Neuronal stem cell (in vitro differentiated cells): ENCODE measurements at regions not wholly inside any gene's neighbourhood (a gene's known extent, or its start where the extent isn't known, plus 50 kb on each side); places are given as distances from the start of the nearest gene placed in this dataset.
A peak's percentile ranks its signal among the peaks of the same experiment; 100 is the strongest.

Experiments used
- DNase-seq: peaks from one replicate; pipeline ENCODE4 v3.0.0-alpha.2; 2013; ENCODE audit warnings: low spot score
- H2AFZ ChIP-seq: one replicate; pipeline ENCODE4 v1.6.1; 2013; ENCODE audit warnings: mild to moderate bottlenecking, low read length, inconsistent platforms
- H2AK5ac ChIP-seq: 2 replicates; pipeline ENCODE4 v1.6.1; 2013; ENCODE audit warnings: low read depth, mild to moderate bottlenecking, inconsistent platforms, low read length, moderate library complexity, mixed read lengths
- H2BK120ac ChIP-seq: 2 replicates; pipeline ENCODE4 v1.6.1; 2013; ENCODE audit warnings: low read depth, mild to moderate bottlenecking, inconsistent platforms, low read length, moderate library complexity, mixed read lengths
- H2BK12ac ChIP-seq: one replicate; pipeline ENCODE4 v1.6.1; 2013; ENCODE audit warnings: low read length, inconsistent platforms
- H2BK15ac ChIP-seq: 2 replicates; pipeline ENCODE4 v1.6.1; 2013; ENCODE audit warnings: mild to moderate bottlenecking, low read length, inconsistent platforms, mixed read lengths
- H2BK5ac ChIP-seq: one replicate; pipeline ENCODE4 v1.6.1; 2013; ENCODE audit warnings: inconsistent platforms, mild to moderate bottlenecking, low read length, moderate library complexity
- H3K14ac ChIP-seq: one replicate; pipeline ENCODE4 v1.6.1; 2013; ENCODE audit warnings: low read length, inconsistent platforms
- H3K18ac ChIP-seq: 2 replicates; pipeline ENCODE4 v1.6.1; 2013; ENCODE audit warnings: low read length, inconsistent platforms
- H3K23ac ChIP-seq: 2 replicates; pipeline ENCODE4 v1.6.1; 2013; ENCODE audit warnings: low read depth, mild to moderate bottlenecking, mixed read lengths, low read length, inconsistent platforms; ENCODE audit not compliant: poor library complexity
- H3K27ac ChIP-seq: replicated peaks from 3 replicates; pipeline ENCODE4 v1.5.1; 2013; ENCODE audit warnings: low read length, inconsistent platforms
- H3K27me3 ChIP-seq, 3 experiments: 2 replicates each; pipeline ENCODE4 v1.6.1; 2013; ENCODE audit warnings: low read length in 3 of 3, mild to moderate bottlenecking in 2 of 3, inconsistent platforms in 1 of 3, low read depth in 1 of 3, mixed read lengths in 1 of 3, moderate library complexity in 1 of 3; ENCODE audit not compliant: control insufficient read depth in 3 of 3, insufficient read depth in 3 of 3
- H3K36me3 ChIP-seq, 2 donors: replicated peaks in 1 of 2; 2 replicates each; pipeline ENCODE4 v1.6.1; 2013; ENCODE audit warnings: low read length in 2 of 2; ENCODE audit not compliant: control insufficient read depth in 2 of 2, insufficient read depth in 2 of 2
- H3K4ac ChIP-seq: 2 replicates; pipeline ENCODE4 v1.6.1; 2013; ENCODE audit warnings: inconsistent platforms, mild to moderate bottlenecking, low read length, moderate library complexity
- H3K4me1 ChIP-seq, 2 donors: 1 replicate in 1 of 2; 2 replicates in 1 of 2; pipeline ENCODE4 v1.6.1; 2013; ENCODE audit warnings: low read length in 2 of 2, low read depth in 1 of 2; ENCODE audit not compliant: control insufficient read depth in 2 of 2, insufficient read depth in 1 of 2
- H3K4me2 ChIP-seq: one replicate; pipeline ENCODE4 v1.6.1; 2013; ENCODE audit warnings: mild to moderate bottlenecking, low read length, inconsistent platforms; ENCODE audit not compliant: insufficient read depth, poor library complexity, severe bottlenecking
- H3K4me3 ChIP-seq, 2 donors: 2 replicates each; pipeline ENCODE4 v1.5.1; 2013; ENCODE audit warnings: low read length in 2 of 2, mild to moderate bottlenecking in 2 of 2, inconsistent platforms in 1 of 2, moderate library complexity in 1 of 2
- H3K79me1 ChIP-seq: one replicate; pipeline ENCODE4 v1.6.1; 2013; ENCODE audit warnings: low read depth, mild to moderate bottlenecking, inconsistent platforms, low read length, moderate library complexity
- H3K9ac ChIP-seq: one replicate; pipeline ENCODE4 v1.6.1; 2013; ENCODE audit warnings: mild to moderate bottlenecking, low read depth, low read length, inconsistent platforms; ENCODE audit not compliant: poor library complexity
- H3K9me3 ChIP-seq, 2 donors: replicated peaks in 1 of 2; 2 replicates each; pipeline versions ENCODE3 to v1.6.1; 2013; ENCODE audit warnings: low read length in 2 of 2, mild to moderate bottlenecking in 2 of 2, inconsistent platforms in 1 of 2, low read depth in 1 of 2, mixed read lengths in 1 of 2, moderate library complexity in 1 of 2; ENCODE audit not compliant: control insufficient read depth in 2 of 2, insufficient read depth in 1 of 2
- H4K8ac ChIP-seq: one replicate; pipeline ENCODE4 v1.6.1; 2013; ENCODE audit warnings: low read depth, mild to moderate bottlenecking, inconsistent platforms, low read length, moderate library complexity
- H4K91ac ChIP-seq: one replicate; pipeline ENCODE4 v1.6.1; 2013; ENCODE audit warnings: low read length, low read depth, mild to moderate bottlenecking, inconsistent platforms; ENCODE audit not compliant: poor library complexity
- WGBS, 2 donors: extraction: QIAGEN DNeasy Blood & Tissue Kit; methylation state at CpG; one replicate each; pipeline ENCODE4 v1.1.7; 2013; ENCODE audit warnings: missing lambda C conversion rate in 2 of 2, mixed read lengths in 1 of 2; ENCODE audit not compliant: insufficient read length in 2 of 2, insufficient replicate concordance in 1 of 2; ENCODE audit errors: extremely low coverage in 2 of 2; 5-methylcytosine and 5-hydroxymethylcytosine counted together

DNA sequence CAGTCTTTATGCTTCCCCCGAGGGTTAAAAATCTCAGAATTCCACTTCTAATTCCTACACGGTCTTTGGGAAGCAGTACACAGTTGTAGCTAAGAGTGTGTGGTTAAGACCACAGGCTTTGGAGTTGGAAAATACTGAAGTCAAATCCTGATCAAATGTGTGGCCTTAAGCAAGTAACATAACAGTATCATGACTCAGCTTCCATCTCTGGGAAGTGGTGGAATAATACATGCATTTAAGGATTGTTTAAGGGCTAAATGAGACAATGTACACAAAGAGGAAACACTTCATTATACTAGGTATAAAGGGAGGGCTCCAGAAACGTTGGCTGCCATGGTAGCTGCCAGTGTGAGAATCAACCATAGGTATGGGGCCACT, 71.5 kb downstream of the FAT3 start:
- H3K4me2 ChIP-seq = no peak overlapping the region
- no peak overlapping the region for H4K91ac ChIP-seq
- DNase-seq = no peak
- no peak overlapping the region for H2AFZ ChIP-seq
- H3K14ac ChIP-seq = no peak overlapping the region
- H2BK15ac ChIP-seq = no peak overlapping the region
- peaks cover 0 to 18% of the 10 kb centered on the region in 2 donors for H3K36me3 ChIP-seq
- H3K79me1 ChIP-seq = no peaks in the 10 kb centered on the region
- H3K27ac ChIP-seq = no peak overlapping the region
- no peak overlapping the region for H2BK5ac ChIP-seq
- no peak overlapping the region for H2BK12ac ChIP-seq
- WGBS, 2 donors = no CpG with 5 or more reads among the region's 3 CpGs
- H2AK5ac ChIP-seq = no peak overlapping the region
- no peaks in the 10 kb centered on the region for H3K27me3 ChIP-seq
- no peak overlapping the region for H3K18ac ChIP-seq
- H3K4ac ChIP-seq = no peak overlapping the region
- H3K9ac ChIP-seq = no peak overlapping the region
- H4K8ac ChIP-seq = no peak overlapping the region
- H3K4me1 ChIP-seq = peaks cover 6 to 44% of the 10 kb centered on the region in 2 donors
- H2BK120ac ChIP-seq = no peak overlapping the region
- peaks cover 2 to 7% of the 10 kb centered on the region in 2 donors for H3K9me3 ChIP-seq
- no peak overlapping the region for H3K23ac ChIP-seq
- no peak overlapping the region for H3K4me3 ChIP-seq

DNA sequence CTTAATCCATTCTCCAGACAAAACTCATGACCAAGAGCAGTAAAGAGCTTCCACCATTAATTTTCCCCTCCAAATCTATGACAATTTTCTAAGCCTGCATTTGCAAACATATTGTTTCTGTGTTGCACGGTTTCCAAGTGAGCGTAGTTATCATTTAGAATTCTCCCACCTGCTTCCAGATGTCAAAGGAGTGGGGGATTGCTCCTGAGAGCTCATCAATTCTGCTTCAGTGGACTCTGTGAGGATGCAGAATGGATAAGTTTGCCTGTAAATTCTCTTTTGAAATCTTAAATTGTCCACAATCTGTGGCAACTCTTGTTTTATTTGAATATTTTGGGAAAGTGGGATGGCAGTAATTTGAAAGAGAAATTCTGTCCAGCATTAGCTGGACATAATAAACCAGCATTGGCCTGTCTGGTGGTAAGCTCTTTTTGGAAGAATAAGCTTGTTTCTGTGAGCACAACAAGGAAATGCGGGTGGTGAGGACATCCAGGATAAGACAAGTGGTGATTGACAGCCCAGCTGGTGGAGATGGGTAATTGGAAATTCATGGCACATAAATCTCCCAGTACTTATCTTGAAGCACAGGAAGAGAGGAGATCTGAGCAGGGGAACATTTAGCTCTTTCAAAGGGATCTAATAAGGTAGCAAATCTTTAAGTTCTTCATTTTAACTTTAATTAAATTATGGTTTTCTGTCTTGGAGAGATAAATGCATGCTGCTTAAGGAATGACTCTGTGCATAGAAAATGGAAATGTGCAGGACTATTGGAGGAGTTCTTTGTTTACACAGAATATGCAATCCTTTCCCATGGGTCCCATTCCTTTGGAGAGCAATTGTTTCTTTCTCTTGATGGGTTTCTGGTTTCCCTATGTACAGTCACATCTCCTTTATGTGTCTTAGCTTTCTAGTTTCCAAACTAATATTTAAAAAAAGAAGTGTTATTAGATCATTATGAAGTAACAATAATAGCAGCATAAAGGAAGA, 73.2 kb downstream of the FAT3 start:
- no peaks in the 10 kb centered on the region for H3K27me3 ChIP-seq
- no peak overlapping the region for H2AK5ac ChIP-seq
- DNase-seq = no peak
- H3K79me1 ChIP-seq = peaks cover 2% of the 10 kb centered on the region
- H3K18ac ChIP-seq = no peak overlapping the region
- peaks cover 2 to 9% of the 10 kb centered on the region in 2 donors for H3K9me3 ChIP-seq
- H4K91ac ChIP-seq = no peak overlapping the region
- H2BK120ac ChIP-seq = no peak overlapping the region
- H3K4me3 ChIP-seq = no peak overlapping the region
- no peak overlapping the region for H4K8ac ChIP-seq
- whole genome bisulfite sequencing, 2 donors = no CpG with 5 or more reads among the region's 3 CpGs
- H2AFZ ChIP-seq = no peak overlapping the region
- H2BK12ac ChIP-seq = no peak overlapping the region
- peaks cover 6 to 47% of the 10 kb centered on the region in 2 donors for H3K4me1 ChIP-seq
- no peak overlapping the region for H3K4ac ChIP-seq
- no peak overlapping the region for H3K9ac ChIP-seq
- H3K36me3 ChIP-seq = peaks cover 0 to 21% of the 10 kb centered on the region in 2 donors
- no peak overlapping the region for H3K23ac ChIP-seq
- no peak overlapping the region for H3K14ac ChIP-seq
- peak overlapping the region; percentile 38 for H3K27ac ChIP-seq
- no peak overlapping the region for H2BK5ac ChIP-seq
- peak overlapping the region; percentile 28 for H3K4me2 ChIP-seq
- no peak overlapping the region for H2BK15ac ChIP-seq

DNA sequence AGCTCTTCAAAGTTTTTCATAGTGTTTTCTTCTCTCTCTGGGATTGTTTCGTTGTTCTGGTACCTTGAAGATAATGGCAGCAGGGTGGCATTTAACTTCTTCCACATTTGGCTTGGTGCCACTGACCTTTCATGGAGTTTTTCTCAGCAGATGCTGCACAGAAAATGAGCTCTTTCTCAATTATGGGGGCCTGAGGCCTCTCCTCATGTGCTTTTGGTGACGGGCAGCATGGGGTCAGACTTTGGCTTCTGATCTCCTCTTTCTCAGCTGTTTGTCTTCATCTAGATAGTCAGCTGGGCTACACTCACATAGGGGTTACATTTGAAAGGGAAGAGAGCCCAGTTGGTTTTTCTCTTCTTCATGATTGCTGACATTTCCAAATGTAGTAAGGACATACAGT, 76.3 kb downstream of the FAT3 start:
- Histone ChIP-seq H3K36me3 (peaks cover 0 to 23% of the 10 kb centered on the region in 2 donors), H3K4ac (no peak overlapping the region), H2AK5ac (no peak overlapping the region), H3K18ac (no peak overlapping the region), H2AFZ (no peak overlapping the region), H4K91ac (no peak overlapping the region), H2BK15ac (no peak overlapping the region), H2BK120ac (no peak overlapping the region), H3K79me1 (peaks cover 2% of the 10 kb centered on the region), H3K14ac (no peak overlapping the region), H3K9me3 (peaks cover 0 to 5% of the 10 kb centered on the region in 2 donors), H3K4me1 (peaks cover 4 to 42% of the 10 kb centered on the region in 2 donors), H2BK5ac (no peak overlapping the region), H3K27ac (no peak overlapping the region), H2BK12ac (no peak overlapping the region), H3K4me3 (no peak overlapping the region), H3K9ac (no peak overlapping the region), H3K23ac (no peak overlapping the region), H3K27me3 (no peaks in the 10 kb centered on the region), H3K4me2 (no peak overlapping the region), H4K8ac (no peak overlapping the region)
- DNase-seq = no peak
- WGBS, 2 donors = no CpG with 5 or more reads among the region's 2 CpGs

DNA sequence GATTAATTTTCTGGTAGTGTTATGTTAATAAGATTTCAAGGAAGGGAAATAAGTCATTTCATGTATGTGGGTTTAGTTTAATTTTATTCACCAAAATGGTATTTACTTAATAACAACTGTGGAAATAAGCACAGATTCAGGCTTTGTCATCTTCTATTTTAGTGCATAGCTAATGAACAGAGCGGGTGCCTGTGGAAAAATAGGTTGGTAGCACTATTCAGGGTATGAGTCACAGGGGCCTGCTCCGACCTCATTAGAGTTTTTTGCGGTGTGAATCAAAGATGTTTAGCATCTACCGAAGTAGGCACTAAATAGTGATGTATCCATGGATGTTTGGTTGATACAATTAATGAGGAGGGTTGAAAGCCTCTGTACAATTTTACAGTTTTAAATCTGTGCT, 78.2 kb downstream of the FAT3 start:
- Histone ChIP-seq H2BK15ac (no peak overlapping the region), H2BK12ac (no peak overlapping the region), H2BK5ac (no peak overlapping the region), H3K4me3 (no peak overlapping the region), H3K4ac (no peak overlapping the region), H3K9me3 (peaks cover 0 to 2% of the 10 kb centered on the region in 2 donors), H3K36me3 (peaks cover 0 to 23% of the 10 kb centered on the region in 2 donors), H3K4me2 (no peak overlapping the region), H4K8ac (no peak overlapping the region), H3K4me1 (peaks cover 7 to 25% of the 10 kb centered on the region in 2 donors), H4K91ac (no peak overlapping the region), H2AFZ (no peak overlapping the region), H2AK5ac (no peak overlapping the region), H3K27me3 (no peaks in the 10 kb centered on the region), H3K14ac (no peak overlapping the region), H3K18ac (no peak overlapping the region), H3K79me1 (peaks cover 2% of the 10 kb centered on the region), H2BK120ac (no peak overlapping the region), H3K23ac (no peak overlapping the region), H3K27ac (no peak overlapping the region), H3K9ac (no peak overlapping the region)
- WGBS, 2 donors = no CpG with 5 or more reads among the region's 4 CpGs
- no peak for DNase-seq
